NCI-H1048 (cell line): ENCODE measurements at regions not wholly inside any gene's neighbourhood (a gene's known extent, or its start where the extent isn't known, plus 50 kb on each side); places are given as distances from the start of the nearest gene placed in this dataset.
"Not testable (repeated sequence)": the region's sequence is repeated elsewhere in the genome, so short reads cannot be mapped to it uniquely, and the experiment has no call there.

Experiments used
- DNase-seq: peaks from one replicate; lab custom pipeline; 2025; lab: John Stamatoyannopoulos, UW

GRCh38 chr5:96528826-96529474, 95.9 kb upstream of the PCSK1 start:
- no peak for DNase-seq

GRCh38 chr5:96529559-96529958, 96.5 kb upstream of the PCSK1 start:
- no peak for DNase-seq

DNA sequence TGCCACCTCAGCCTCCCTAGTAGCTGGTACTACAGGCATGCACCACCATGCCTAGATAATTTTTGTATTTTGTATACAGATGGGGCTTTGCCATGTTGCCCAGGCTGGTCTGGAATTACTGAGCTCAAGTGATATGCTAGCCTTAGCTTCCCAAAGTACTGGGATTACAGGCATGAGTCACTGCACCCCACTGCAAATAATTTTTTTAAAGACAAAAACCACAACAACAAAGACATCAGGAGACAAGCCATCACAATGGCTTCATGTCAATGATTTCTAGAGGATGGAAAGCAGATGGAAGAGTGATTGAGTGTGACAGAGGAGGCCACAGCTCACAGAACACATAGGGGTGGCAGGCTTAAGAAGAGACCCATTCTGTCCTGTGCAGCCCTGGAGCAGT, 97.9 kb upstream of the PCSK1 start:
- no peak for DNase-seq

DNA sequence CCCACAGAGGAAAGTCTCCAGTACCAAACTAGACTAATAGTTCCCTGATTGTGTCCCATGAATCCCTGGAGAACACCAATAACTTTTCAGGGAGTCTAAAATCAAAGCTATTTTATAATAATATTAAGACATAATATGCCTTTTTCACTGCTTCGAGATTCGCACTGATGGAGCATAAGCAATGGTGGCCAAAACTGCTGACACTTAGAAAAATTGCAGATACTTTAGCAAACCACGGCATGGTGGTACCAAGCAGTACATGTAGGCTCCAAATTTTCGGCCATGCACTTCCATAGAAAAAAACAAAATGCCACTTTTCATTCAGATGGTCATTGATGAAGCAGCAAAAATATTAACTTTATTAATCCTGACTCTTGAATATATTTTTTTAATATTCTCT, 100.3 kb upstream of the PCSK1 start:
- no peak for DNase-seq

GRCh38 chr5:96537386-96537785, 104.3 kb upstream of the PCSK1 start:
- DNase-seq, result no peak

GRCh38 chr5:96538808-96539250, 105.8 kb upstream of the PCSK1 start:
- no peak for DNase-seq

DNA sequence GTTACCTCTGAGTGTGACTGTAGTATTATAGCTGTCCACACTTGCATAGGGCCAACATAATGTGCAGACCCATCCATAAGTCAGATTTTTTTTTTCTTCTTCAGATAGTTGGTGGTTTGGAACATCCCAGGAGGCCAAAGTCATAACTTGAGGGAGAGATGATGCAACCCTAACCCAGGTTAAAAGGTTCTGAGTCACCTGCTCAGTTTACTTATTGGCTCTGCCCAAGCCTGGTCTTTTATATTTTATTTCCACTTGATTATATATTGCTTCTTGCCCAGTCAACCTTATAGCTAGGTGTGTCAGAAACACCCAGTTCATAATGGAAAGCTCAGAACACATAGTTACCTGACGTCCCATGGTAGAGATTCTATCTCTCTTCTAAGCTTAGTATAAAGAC, 113.1 kb upstream of the PCSK1 start:
- no peak for DNase-seq

DNA sequence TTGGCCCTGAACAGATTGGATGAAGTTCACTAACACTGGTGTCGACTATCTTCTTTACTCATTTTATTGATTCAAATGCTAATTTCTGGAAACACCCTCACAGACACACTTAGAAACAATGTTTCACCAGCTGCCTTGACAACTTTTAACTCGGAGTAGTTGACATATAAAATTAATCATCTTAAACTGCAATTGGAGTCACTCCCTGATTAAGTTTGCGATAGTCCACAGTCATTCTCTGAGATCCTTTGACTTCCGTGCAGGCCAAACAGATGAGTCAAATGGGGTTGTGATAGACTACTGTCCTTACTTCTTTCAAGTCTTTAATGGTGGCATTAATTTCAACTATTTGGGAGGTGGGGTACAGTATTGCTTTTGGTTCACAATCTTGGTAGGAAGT, 114.4 kb upstream of the PCSK1 start:
- DNase-seq, result no peak

GRCh38 chr5:96548905-96549304, 113.3 kb upstream of the CAST start:
- no peak for DNase-seq

GRCh38 chr5:96560857-96561256, 101.3 kb upstream of the CAST start:
- not testable (repeated sequence) for DNase-seq

DNA sequence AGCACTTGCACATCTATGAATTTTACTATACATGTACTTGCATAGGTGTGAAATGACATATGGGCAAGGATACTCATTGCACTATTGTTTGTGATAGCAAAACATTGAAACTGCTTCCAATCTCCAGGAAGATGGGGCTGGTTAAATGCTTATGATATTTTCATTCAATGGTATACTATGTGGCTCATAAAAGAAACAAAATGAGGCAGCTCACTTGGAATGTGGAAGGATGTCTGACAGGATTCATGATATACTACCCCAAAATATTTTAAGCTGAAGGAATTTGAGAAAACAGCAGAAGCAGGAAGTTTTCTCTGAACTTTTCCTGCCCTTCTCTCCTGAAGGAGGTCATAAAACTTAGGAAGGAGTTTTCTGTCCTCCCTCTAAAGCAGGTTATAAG, 99.6 kb upstream of the CAST start:
- DNase-seq, result no peak

- DNase-seq, result no peak
These were observed 98.4 kb upstream of the CAST start for GRCh38 chr5:96563816-96564215.

DNA sequence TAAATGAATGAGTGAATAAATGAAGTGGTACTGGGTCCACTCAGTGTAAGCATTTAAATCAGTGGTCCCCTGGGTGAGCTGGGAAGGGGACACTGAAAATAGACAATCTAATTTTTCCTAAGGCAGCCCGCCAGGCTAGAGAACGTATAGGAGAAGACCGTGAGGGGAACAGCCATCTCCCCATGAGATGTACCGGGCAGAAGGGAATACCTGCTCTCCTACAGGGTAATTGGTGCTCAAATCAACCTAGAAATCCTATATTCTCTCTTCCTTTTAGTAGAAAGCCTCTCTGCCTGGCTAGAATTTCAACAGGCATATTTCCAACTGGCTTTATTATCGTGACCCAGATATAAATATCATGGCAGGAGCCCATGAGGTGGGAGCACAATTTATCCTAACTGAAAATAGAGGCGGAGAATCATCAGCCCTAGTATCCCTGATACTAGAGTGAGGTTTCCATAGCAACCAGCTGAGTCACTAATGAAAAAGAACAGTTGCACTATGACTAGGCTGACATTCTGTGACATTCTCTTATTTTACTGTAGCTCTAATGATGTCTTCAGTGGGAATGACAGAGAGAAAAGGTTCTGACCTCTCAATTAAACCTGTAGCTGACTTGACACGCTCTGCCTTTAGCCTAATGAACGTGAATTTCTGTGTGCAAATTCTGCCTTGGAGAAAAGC, 96.5 kb upstream of the CAST start:
- no peak for DNase-seq

DNA sequence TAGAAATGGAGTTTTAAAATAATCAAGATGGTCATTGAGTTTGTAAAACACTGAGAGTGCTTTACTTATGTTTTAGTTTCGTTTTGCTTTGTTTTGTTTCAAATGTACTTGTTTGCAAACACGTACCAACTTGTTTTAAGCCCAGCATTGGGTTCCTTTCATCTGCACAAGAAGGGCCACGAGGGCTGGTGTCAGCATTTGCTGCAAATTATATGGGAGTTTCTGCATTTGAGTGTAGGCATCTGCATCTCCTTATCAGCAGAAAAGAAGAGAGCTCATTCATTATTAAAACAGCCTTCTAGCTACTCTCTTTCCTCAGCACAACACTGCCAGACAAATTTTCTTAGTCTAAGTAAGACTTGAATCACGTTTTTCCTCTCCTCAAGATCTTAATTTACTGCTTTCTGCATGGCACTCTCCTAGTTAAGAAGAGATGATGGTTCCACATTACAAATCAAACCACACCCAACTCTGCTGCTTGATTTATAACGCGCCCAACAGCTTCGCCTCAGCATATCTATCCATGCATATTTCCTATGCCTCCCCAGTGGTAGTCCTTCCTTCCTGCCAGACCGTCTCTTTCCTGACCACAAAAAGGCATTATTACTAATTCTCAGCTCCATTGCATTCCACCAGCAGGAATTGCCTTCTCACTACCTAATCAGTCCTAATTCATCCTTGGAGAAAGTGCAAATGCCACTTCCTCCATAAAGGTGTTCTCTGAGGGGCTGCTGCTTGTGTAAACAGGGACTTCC, 95.2 kb upstream of the CAST start:
- DNase-seq, result no peak

DNA sequence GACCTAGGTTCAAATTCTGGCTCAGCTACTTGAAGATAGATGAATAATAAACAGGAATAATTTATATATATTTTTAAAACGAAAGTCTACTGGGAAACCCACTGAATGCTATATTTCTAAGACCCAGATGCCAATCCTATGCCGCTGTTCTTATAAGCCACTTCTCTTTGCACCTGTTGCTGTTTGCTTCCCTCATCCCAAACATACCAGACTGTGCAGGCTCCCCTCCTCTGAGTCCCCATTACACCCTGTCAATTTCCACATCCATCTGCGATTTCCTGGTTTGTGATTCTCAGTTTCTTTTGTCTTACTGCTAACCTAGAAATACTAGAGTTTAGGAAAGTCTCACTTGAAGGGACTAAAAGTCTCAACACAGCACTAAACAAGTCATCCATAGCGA, 92.8 kb upstream of the CAST start:
- DNase-seq, result no peak

DNA sequence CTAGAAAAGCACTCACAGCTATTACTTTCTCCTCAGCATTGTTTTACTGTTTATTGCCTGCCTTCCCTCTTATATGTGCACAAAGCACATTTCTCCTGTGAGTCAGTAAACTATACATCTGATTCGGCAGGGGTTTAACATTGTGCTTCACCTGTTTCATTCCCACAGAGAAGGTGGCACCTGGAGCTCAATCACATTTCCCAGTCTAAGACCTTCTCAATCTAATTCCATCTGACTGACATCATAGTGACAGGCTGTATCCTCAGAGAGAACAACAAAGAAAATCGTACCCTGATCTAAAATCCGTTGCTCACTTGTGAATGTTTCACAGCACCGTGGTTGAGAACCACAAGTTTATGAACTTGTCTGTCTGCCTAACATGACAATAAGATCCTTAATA, 92.4 kb upstream of the CAST start:
- DNase-seq, result no peak

DNA sequence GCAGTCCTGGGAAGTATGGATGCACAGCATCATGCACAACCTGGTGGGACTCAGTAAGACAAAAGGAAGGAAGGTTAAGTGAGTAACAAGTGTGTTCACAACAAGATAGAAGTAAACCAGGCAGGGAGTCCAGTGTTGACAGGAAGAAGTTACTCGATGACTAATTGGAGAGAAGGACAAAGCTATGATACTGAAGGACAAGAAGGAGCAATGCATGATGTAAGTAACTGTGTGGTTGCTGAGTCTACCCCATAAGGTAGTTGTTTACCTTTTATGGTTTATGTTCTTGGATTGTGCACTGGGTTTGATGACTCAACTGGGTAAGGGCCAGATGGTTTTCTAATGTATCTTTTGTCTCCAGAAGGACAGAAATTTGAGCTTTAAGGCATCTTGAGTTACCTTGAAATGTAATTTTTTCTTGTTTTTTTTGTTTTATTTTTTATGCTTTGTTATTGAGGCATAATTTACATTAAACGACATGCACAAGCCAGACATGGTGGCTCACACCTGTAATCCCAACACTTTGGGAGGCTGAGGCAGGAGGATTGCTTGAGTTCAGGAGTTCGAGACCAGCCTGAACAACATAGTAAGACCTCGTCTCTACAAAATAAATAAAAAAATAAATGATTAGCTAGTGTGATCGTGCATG, 89.2 kb upstream of the CAST start:
- DNase-seq, result no peak

DNA sequence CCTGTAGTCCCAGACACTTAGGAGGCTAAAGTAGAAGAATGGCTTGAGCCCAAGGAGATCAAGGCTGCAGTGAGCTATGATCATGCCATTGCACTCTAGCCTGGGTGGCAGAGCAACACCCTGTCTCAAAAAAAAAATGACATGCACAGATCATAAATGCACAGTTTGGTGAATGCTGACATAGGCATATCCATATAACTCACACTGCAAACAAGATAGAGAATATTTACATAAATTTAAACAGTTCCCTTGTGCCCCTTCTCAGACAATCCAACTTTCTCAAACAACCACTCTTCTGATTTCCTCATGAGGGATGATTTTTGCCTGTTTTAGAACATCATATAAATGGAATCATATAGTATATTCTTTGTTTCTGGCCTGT, 88.7 kb upstream of the CAST start:
- DNase-seq, result no peak

DNA sequence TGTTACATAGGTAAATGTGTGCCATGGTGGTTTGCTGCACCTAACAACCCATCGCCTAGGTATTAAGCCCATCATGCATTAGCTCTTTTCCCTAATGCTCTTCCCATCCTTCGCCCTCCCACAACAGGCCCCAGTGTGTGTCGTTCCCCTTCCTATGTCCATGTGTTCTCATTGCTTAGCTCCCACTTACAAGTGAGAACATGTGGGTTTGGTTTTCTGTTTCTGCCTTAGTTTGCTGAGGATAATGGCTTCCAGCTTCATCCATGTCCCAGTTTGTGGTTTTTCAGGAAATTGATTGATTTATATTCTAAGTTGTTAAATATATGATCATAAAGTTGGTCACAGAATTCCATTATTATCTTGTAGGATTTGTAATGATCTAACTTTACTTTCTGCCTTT, 85.3 kb upstream of the CAST start:
- no peak for DNase-seq

GRCh38 chr5:96577909-96578308, 84.3 kb upstream of the CAST start:
- DNase-seq, result no peak

DNA sequence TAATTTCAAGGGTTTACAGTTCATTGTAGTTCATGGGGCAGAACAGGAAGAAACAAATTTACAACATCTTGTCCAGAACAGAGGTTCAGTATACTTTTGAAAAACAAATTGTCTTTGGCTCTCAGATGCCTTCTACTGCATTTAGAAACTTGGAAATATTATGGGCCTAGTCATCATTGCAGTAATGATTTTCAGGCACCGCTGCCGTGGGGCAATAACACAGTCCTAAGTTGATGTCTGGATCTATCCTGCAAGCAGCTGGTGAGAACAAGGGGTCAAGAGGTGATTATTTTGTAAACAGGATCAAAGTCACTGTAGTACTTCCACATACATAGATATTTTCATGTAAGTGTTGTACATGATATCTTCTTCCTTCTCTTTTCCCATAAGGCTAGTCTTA, 82.5 kb upstream of the CAST start:
- DNase-seq, result no peak

GRCh38 chr5:96582343-96582742, 79.8 kb upstream of the CAST start:
- DNase-seq, result no peak

- no peak for DNase-seq
These were observed 77.5 kb upstream of the CAST start for GRCh38 chr5:96584712-96585111.
